ENCODE measurements at regions not wholly inside any gene's neighbourhood (a gene's known extent, or its start where the extent isn't known, plus 50 kb on each side); places are given as distances from the start of the nearest gene placed in this dataset.

- TF ChIP-seq ZNF837 (tag by site-specific recombination; IDR thresholded peaks at IDR 0.05), result no peak
Observed at GRCh38 chr2:33975498-33975897, 376.4 kb upstream of the FAM98A start (continued).

GRCh38 chr2:33967103-33967502, 368.0 kb upstream of the FAM98A start:
- H3K9me3 ChIP-seq (ENCODE audit: control insufficient read depth, insufficient read depth, low read depth, low read length), result no peaks in the 10 kb centered on the region
- no peaks in the 10 kb centered on the region for H3K36me3 ChIP-seq (ENCODE audit: control insufficient read depth in 2 of 2, insufficient read depth in 1 of 2, low read length in 2 of 2)
- ChIA-PET POLR2A (no interaction called here), CTCF (no interaction called here)
- TF ChIP-seq ZNF776 (tag by site-specific recombination; IDR thresholded peaks at IDR 0.05; ENCODE audit: borderline replicate concordance) (no peak), YY2 (tag by site-specific recombination; IDR thresholded peaks at IDR 0.05) (no peak), ZNF398 (tag by site-specific recombination; IDR thresholded peaks at IDR 0.05) (no peak), ZNF626 (tag by site-specific recombination; IDR thresholded peaks at IDR 0.05) (no peak), ZSCAN18 (tag by site-specific recombination; IDR thresholded peaks at IDR 0.05) (no peak), ZNF544 (tag by site-specific recombination; IDR thresholded peaks at IDR 0.05) (no peak), KLF10 (tag by site-specific recombination; IDR thresholded peaks at IDR 0.05) (no peak)
- H3K4me1 ChIP-seq (ENCODE audit: control insufficient read depth, insufficient read depth, low read length), result no peaks in the 10 kb centered on the region
- H3K27ac ChIP-seq (ENCODE audit: extremely low read depth, low read depth, low read length), result no peak overlapping the region
- no peak overlapping the region for H3K4me3 ChIP-seq (ENCODE audit: low read depth, low read length)

GRCh38 chr2:33958591-33958990, 359.5 kb upstream of the FAM98A start:
- ChIA-PET POLR2A (no interaction called here), CTCF (no interaction called here)
- TF ChIP-seq ZNF350 (tag by site-specific recombination; IDR thresholded peaks at IDR 0.05) (no peak), ZNF341 (tag by site-specific recombination; IDR thresholded peaks at IDR 0.05; ENCODE audit: low read depth) (no peak)

GRCh38 chr2:33949371-33949770, 350.3 kb upstream of the FAM98A start:
- H3K4me3 ChIP-seq (ENCODE audit: low read depth, low read length), result no peak overlapping the region
- no peaks in the 10 kb centered on the region for H3K9me3 ChIP-seq (ENCODE audit: control insufficient read depth, insufficient read depth, low read depth, low read length)
- H3K36me3 ChIP-seq (ENCODE audit: control insufficient read depth in 2 of 2, insufficient read depth in 1 of 2, low read length in 2 of 2), result no peaks in the 10 kb centered on the region
- POLR2A ChIA-PET, result no interaction called here
- H3K27ac ChIP-seq (ENCODE audit: extremely low read depth, low read depth, low read length), result no peak overlapping the region
- CTCF ChIA-PET, result no interaction called here
- H3K4me1 ChIP-seq (ENCODE audit: control insufficient read depth, insufficient read depth, low read length), result no peaks in the 10 kb centered on the region
- TF ChIP-seq ZNF324 (tag by site-specific recombination; IDR thresholded peaks at IDR 0.05) (no peak), YY1 (tag by site-specific recombination; IDR thresholded peaks at IDR 0.05) (no peak), TCF7L2 (IDR thresholded peaks at IDR 0.05; ENCODE audit: borderline replicate concordance, low read depth, low read length) (no peak), GLIS1 (tag by site-specific recombination; IDR thresholded peaks at IDR 0.05) (no peak), ZBTB44 (tag by site-specific recombination; IDR thresholded peaks at IDR 0.05) (no peak), ZNF148 (tag by site-specific recombination; IDR thresholded peaks at IDR 0.05; ENCODE audit: borderline replicate concordance) (no peak), ZIC2 (tag by site-specific recombination; IDR thresholded peaks at IDR 0.05) (no peak), ZNF560 (tag by site-specific recombination; IDR thresholded peaks at IDR 0.05; ENCODE audit: borderline replicate concordance) (no peak), ZNF350 (tag by site-specific recombination; IDR thresholded peaks at IDR 0.05) (no peak), ZBTB7A (tag by site-specific recombination; IDR thresholded peaks at IDR 0.05; ENCODE audit: low read depth) (no peak), ZNF701 (tag by site-specific recombination; IDR thresholded peaks at IDR 0.05) (no peak), ZNF473 (tag by site-specific recombination; IDR thresholded peaks at IDR 0.05) (no peak), ZBTB20 (tag by site-specific recombination; IDR thresholded peaks at IDR 0.05) (no peak), ZNF449 (tag by site-specific recombination; IDR thresholded peaks at IDR 0.05) (no peak)

More at GRCh38 chr2:33958591-33958990, 359.5 kb upstream of the FAM98A start:
- no peak overlapping the region for H3K4me3 ChIP-seq (ENCODE audit: low read depth, low read length)
- no peak overlapping the region for H3K27ac ChIP-seq (ENCODE audit: extremely low read depth, low read depth, low read length)
- no peaks in the 10 kb centered on the region for H3K4me1 ChIP-seq (ENCODE audit: control insufficient read depth, insufficient read depth, low read length)
- no peaks in the 10 kb centered on the region for H3K36me3 ChIP-seq (ENCODE audit: control insufficient read depth in 2 of 2, insufficient read depth in 1 of 2, low read length in 2 of 2)
- H3K9me3 ChIP-seq (ENCODE audit: control insufficient read depth, insufficient read depth, low read depth, low read length), result no peaks in the 10 kb centered on the region

All from HEK293 (cell line).